SHP77 (cell line): ENCODE measurements at regions not wholly inside any gene's neighbourhood (a gene's known extent, or its start where the extent isn't known, plus 50 kb on each side); places are given as distances from the start of the nearest gene placed in this dataset.
"Not testable (repeated sequence)": the region's sequence is repeated elsewhere in the genome, so short reads cannot be mapped to it uniquely, and the experiment has no call there.

ENCODE experiments used
- DNase-seq, 2 experiments: peaks; one replicate each; lab custom pipeline; 2025; lab: John Stamatoyannopoulos, UW

- DNase-seq, result not testable (repeated sequence)
These were observed 76.2 kb upstream of the RFLNA start for GRCh38 chr12:124218650-124219049.

- no peak for DNase-seq
These were observed 72.3 kb upstream of the RFLNA start for GRCh38 chr12:124222368-124223245.

- DNase-seq, result not testable (repeated sequence)
These were observed 71.2 kb upstream of the RFLNA start for GRCh38 chr12:124223733-124224138.

GRCh38 chr12:124224535-124225110, 70.3 kb upstream of the RFLNA start:
- DNase-seq, result no peak

- DNase-seq, result no peak
These were observed 69.2 kb upstream of the RFLNA start for GRCh38 chr12:124225730-124226129.

GRCh38 chr12:124227951-124228711, 66.8 kb upstream of the RFLNA start:
- no peak for DNase-seq

GRCh38 chr12:124229520-124229919, 65.4 kb upstream of the RFLNA start:
- DNase-seq, result no peak

- DNase-seq, result no peak
These were observed 64.7 kb upstream of the RFLNA start for GRCh38 chr12:124230117-124230757.

- DNase-seq, result no peak
These were observed 64.1 kb upstream of the RFLNA start for GRCh38 chr12:124230789-124231188.

- peak; percentile 48 to 64 for DNase-seq
These were observed 62.8 kb upstream of the RFLNA start for GRCh38 chr12:124231980-124232653.

GRCh38 chr12:124232654-124232987, 62.3 kb upstream of the RFLNA start:
- DNase-seq, result no peak

- DNase-seq, result no peak
These were observed 61.7 kb upstream of the RFLNA start for GRCh38 chr12:124233041-124233796.

GRCh38 chr12:124233846-124234640, 60.9 kb upstream of the RFLNA start:
- DNase-seq, result no peak

GRCh38 chr12:124236625-124237031, 58.3 kb upstream of the RFLNA start:
- no peak for DNase-seq

GRCh38 chr12:124238886-124239285, 56.0 kb upstream of the RFLNA start:
- DNase-seq, result no peak

- no peak for DNase-seq
These were observed 54.4 kb upstream of the RFLNA start for GRCh38 chr12:124240493-124240892.

GRCh38 chr12:124241776-124242528, 52.9 kb upstream of the RFLNA start:
- DNase-seq, result no peak

- no peak for DNase-seq
These were observed 52.3 kb upstream of the RFLNA start for GRCh38 chr12:124242529-124243065.

GRCh38 chr12:124243936-124244335, 51.0 kb upstream of the RFLNA start:
- no peak for DNase-seq
